Ishikawa (cell line): ENCODE measurements at regions not wholly inside any gene's neighbourhood (a gene's known extent, or its start where the extent isn't known, plus 50 kb on each side); places are given as distances from the start of the nearest gene placed in this dataset.

Source experiments
- CEBPB ChIP-seq: IDR thresholded peaks from 2 replicates; pipeline ENCODE4 v1.6.1; 2012
- EGR1 ChIP-seq: IDR thresholded peaks from 2 replicates; pipeline ENCODE4 v1.6.1; 2012
- EP300 ChIP-seq: IDR thresholded peaks from 2 replicates; pipeline ENCODE4 v1.6.1; 2012; ENCODE audit warnings: borderline replicate concordance
- FOXM1 ChIP-seq: IDR thresholded peaks from 2 replicates; pipeline ENCODE4 v1.6.1; 2012; ENCODE audit warnings: low read depth, borderline replicate concordance
- TAF1 ChIP-seq: IDR thresholded peaks from 2 replicates; pipeline ENCODE4 v1.6.1; 2012; ENCODE audit warnings: low read depth, mild to moderate bottlenecking
- TCF12 ChIP-seq: IDR thresholded peaks from 2 replicates; pipeline ENCODE4 v1.6.1; 2012; ENCODE audit warnings: low read depth
- YY1 ChIP-seq: IDR thresholded peaks from 2 replicates; pipeline ENCODE4 v1.6.1; 2012; ENCODE audit warnings: low read depth
- TF ChIP-seq, protein P1 (sequence below): IDR thresholded peaks from 2 replicates; pipeline ENCODE4 v1.6.1; 2012; ENCODE audit warnings: low read depth, mild to moderate bottlenecking
- TF ChIP-seq, protein P2 (sequence below): IDR thresholded peaks from 2 replicates; pipeline ENCODE4 v1.6.1; 2012

DNA sequence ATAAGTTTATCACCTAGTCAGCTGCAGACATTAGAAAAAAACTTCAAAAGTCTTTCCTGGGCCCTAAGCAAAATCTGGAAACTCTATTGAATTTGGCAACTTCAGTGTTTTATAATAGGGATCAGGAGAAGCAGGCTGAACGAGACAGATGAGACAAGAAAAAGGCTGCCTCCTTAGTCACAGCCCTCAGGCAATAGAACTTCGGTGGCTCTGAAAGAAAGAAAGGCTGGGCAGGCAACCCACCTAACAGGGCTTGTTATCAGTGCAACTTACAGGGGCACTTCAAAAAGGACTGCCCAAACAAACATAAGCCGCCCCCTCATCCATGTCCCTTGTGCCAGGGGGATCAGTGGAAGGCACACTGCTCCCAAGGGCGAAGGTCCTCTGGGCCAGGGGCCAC lies 657.9 kb upstream of the HS3ST5 start:
- TF ChIP-seq, protein P1, sequence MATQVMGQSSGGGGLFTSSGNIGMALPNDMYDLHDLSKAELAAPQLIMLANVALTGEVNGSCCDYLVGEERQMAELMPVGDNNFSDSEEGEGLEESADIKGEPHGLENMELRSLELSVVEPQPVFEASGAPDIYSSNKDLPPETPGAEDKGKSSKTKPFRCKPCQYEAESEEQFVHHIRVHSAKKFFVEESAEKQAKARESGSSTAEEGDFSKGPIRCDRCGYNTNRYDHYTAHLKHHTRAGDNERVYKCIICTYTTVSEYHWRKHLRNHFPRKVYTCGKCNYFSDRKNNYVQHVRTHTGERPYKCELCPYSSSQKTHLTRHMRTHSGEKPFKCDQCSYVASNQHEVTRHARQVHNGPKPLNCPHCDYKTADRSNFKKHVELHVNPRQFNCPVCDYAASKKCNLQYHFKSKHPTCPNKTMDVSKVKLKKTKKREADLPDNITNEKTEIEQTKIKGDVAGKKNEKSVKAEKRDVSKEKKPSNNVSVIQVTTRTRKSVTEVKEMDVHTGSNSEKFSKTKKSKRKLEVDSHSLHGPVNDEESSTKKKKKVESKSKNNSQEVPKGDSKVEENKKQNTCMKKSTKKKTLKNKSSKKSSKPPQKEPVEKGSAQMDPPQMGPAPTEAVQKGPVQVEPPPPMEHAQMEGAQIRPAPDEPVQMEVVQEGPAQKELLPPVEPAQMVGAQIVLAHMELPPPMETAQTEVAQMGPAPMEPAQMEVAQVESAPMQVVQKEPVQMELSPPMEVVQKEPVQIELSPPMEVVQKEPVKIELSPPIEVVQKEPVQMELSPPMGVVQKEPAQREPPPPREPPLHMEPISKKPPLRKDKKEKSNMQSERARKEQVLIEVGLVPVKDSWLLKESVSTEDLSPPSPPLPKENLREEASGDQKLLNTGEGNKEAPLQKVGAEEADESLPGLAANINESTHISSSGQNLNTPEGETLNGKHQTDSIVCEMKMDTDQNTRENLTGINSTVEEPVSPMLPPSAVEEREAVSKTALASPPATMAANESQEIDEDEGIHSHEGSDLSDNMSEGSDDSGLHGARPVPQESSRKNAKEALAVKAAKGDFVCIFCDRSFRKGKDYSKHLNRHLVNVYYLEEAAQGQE: no peak
- TF ChIP-seq, protein P2, sequence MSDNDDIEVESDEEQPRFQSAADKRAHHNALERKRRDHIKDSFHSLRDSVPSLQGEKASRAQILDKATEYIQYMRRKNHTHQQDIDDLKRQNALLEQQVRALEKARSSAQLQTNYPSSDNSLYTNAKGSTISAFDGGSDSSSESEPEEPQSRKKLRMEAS: no peak
- TF ChIP-seq CEBPB (no peak), YY1 (no peak), TCF12 (no peak), EGR1 (no peak), EP300 (no peak), TAF1 (no peak), FOXM1 (no peak)
